Mammary epithelial cell (primary cell): ENCODE measurements at regions not wholly inside any gene's neighbourhood (a gene's known extent, or its start where the extent isn't known, plus 50 kb on each side); places are given as distances from the start of the nearest gene placed in this dataset.

ENCODE experiments used
- EZH2 ChIP-seq: IDR thresholded peaks from 2 replicates; pipeline ENCODE4 v1.6.1; 2012; ENCODE audit warnings: low read length, inconsistent platforms, borderline replicate concordance
- TF ChIP-seq, protein P1 (sequence below), 2 donors: IDR thresholded peaks in 1 of 2; conservative IDR thresholded peaks in 1 of 2; 2 replicates each; pipeline ENCODE4 v1.5.1; 2011 to 2012; ENCODE audit warnings: inconsistent platforms in 2 of 2, low read length in 2 of 2, mild to moderate bottlenecking in 2 of 2, control low read depth in 1 of 2, low read depth in 1 of 2; ENCODE audit not compliant: insufficient read depth in 1 of 2; ENCODE audit errors: extremely low read depth in 1 of 2

- TF ChIP-seq, protein P1, sequence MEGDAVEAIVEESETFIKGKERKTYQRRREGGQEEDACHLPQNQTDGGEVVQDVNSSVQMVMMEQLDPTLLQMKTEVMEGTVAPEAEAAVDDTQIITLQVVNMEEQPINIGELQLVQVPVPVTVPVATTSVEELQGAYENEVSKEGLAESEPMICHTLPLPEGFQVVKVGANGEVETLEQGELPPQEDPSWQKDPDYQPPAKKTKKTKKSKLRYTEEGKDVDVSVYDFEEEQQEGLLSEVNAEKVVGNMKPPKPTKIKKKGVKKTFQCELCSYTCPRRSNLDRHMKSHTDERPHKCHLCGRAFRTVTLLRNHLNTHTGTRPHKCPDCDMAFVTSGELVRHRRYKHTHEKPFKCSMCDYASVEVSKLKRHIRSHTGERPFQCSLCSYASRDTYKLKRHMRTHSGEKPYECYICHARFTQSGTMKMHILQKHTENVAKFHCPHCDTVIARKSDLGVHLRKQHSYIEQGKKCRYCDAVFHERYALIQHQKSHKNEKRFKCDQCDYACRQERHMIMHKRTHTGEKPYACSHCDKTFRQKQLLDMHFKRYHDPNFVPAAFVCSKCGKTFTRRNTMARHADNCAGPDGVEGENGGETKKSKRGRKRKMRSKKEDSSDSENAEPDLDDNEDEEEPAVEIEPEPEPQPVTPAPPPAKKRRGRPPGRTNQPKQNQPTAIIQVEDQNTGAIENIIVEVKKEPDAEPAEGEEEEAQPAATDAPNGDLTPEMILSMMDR (conservative IDR thresholded peaks at IDR 0.05 in 1 of 2, IDR thresholded peaks at IDR 0.05 in 1 of 2; ENCODE audit: extremely low read depth in 1 of 2, insufficient read depth in 1 of 2, low read depth in 1 of 2, low read length in 2 of 2) = no peak
- TF ChIP-seq EZH2 = no peak
Measured at GRCh38 chr14:38870296-38870836, 232.7 kb downstream of the SEC23A start.
